ENCODE measurements at regions not wholly inside any gene's neighbourhood (a gene's known extent, or its start where the extent isn't known, plus 50 kb on each side); places are given as distances from the start of the nearest gene placed in this dataset.

DNA sequence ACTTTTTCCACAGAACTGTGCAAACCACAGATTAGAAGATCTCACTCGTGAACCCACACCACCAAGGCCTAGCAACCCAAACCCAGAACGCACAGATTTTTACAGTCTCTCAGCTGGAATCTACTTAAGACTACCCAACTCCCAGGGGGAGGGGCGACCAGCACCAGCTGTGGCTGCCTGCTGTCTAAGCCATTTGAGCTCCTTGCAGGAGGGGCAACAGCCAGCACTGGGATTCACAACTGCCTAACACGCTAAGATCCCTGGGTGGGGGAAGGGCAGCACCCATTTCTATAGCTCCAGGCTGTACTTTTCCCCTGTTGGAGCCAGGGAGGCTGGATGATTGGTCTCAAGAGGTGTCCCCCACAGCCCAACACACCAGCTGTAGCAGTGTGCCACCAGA lies 368.8 kb downstream of the SUCLA2 start:
- Histone ChIP-seq H3K4me1 (replicated peaks; ENCODE audit: insufficient read depth) (no peaks in the 10 kb centered on the region), H3K27ac (no peak overlapping the region), H3K9me2 (ENCODE audit: insufficient read depth) (no peaks in the 10 kb centered on the region), H3K79me2 (ENCODE audit: low read depth) (no peaks in the 10 kb centered on the region), H3K36me3 (ENCODE audit: low read depth) (no peaks in the 10 kb centered on the region), H4K20me1 (ENCODE audit: insufficient read depth) (no peaks in the 10 kb centered on the region), H3K4me2 (no peak overlapping the region), H3K4me3 (no peak overlapping the region), H3F3A (ENCODE audit: insufficient read depth, low read depth) (no peaks in the 10 kb centered on the region), H2AFZ (no peak overlapping the region), H3K9me3 (ENCODE audit: insufficient read depth, low read depth) (no peaks in the 10 kb centered on the region), H3K27me3 (ENCODE audit: insufficient read depth, low read depth) (no peaks in the 10 kb centered on the region)
- BruUV-seq (replicated peaks) = no TSS peak
- CTCF ChIA-PET = no interaction called here
- TF ChIP-seq, protein P1, sequence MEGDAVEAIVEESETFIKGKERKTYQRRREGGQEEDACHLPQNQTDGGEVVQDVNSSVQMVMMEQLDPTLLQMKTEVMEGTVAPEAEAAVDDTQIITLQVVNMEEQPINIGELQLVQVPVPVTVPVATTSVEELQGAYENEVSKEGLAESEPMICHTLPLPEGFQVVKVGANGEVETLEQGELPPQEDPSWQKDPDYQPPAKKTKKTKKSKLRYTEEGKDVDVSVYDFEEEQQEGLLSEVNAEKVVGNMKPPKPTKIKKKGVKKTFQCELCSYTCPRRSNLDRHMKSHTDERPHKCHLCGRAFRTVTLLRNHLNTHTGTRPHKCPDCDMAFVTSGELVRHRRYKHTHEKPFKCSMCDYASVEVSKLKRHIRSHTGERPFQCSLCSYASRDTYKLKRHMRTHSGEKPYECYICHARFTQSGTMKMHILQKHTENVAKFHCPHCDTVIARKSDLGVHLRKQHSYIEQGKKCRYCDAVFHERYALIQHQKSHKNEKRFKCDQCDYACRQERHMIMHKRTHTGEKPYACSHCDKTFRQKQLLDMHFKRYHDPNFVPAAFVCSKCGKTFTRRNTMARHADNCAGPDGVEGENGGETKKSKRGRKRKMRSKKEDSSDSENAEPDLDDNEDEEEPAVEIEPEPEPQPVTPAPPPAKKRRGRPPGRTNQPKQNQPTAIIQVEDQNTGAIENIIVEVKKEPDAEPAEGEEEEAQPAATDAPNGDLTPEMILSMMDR (conservative IDR thresholded peaks at IDR 0.05) = no peak
- TF ChIP-seq EZH2 (IDR thresholded peaks at IDR 0.05; ENCODE audit: low read depth) = no peak
- intact Hi-C loops (cut with micrococcal nuclease; ENCODE audit: unreplicated experiment) = no loop called here
- POLR2A ChIA-PET (ENCODE audit: unreplicated experiment) = no interaction called here
- DNase-seq = no peak

DNA sequence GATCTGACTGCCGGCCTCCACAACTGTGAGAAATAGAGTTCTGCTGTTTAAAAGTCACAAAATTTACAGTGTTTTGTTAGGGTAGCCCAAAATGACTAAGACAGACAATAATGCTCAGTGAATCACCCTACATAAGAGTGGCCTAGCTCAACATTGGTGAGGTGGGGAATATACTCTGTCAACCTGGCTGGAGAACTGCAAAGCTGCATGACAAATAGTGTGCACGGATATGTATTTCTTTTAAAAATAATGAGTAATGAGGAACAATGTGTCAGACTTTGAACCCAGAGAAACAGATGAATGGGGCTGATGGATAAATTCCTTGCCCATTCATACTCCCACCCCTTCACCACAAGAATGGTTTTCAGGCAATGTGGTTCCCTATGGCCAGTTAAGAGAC lies 372.4 kb downstream of the SUCLA2 start:
- no peaks in the 10 kb centered on the region for H3K9me2 ChIP-seq (ENCODE audit: insufficient read depth)
- H3K4me1 ChIP-seq (replicated peaks; ENCODE audit: insufficient read depth) = no peaks in the 10 kb centered on the region
- BruUV-seq (replicated peaks) = no TSS peak
- H3K27me3 ChIP-seq (ENCODE audit: insufficient read depth, low read depth) = no peaks in the 10 kb centered on the region
- no peaks in the 10 kb centered on the region for H3F3A ChIP-seq (ENCODE audit: insufficient read depth, low read depth)
- TF ChIP-seq EZH2 (IDR thresholded peaks at IDR 0.05; ENCODE audit: low read depth) = no peak
- TF ChIP-seq, protein P1 (conservative IDR thresholded peaks at IDR 0.05) = no peak
- DNase-seq = no peak
- H3K4me2 ChIP-seq = no peak overlapping the region
- POLR2A ChIA-PET (ENCODE audit: unreplicated experiment) = no interaction called here
- H3K27ac ChIP-seq = no peak overlapping the region
- intact Hi-C loops (cut with micrococcal nuclease; ENCODE audit: unreplicated experiment) = no loop called here
- H4K20me1 ChIP-seq (ENCODE audit: insufficient read depth) = no peaks in the 10 kb centered on the region
- CTCF ChIA-PET = no interaction called here
- H3K9me3 ChIP-seq (ENCODE audit: insufficient read depth, low read depth) = no peaks in the 10 kb centered on the region
- H3K36me3 ChIP-seq (ENCODE audit: low read depth) = no peaks in the 10 kb centered on the region
- H3K4me3 ChIP-seq = no peak overlapping the region
- H2AFZ ChIP-seq = no peak overlapping the region
- H3K79me2 ChIP-seq (ENCODE audit: low read depth) = no peaks in the 10 kb centered on the region

DNA sequence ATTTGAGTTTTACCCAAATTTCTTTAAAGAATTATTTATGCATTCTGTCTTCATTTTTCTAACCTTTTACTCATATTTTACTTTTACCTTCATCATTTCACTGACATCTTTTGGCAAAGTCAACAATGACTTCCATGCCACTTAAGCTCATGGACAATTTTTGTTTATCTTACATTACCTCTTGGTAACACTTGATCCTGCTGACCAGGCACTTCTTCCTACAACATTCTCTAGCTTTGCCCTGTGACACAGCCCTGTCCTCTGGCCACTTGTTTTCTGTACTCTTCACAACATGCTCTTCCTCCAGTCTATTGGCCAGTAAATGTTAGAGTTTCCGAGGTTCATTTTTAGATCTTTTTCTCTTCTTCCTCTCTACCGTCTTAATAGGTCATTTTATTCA lies 377.2 kb downstream of the SUCLA2 start:
- Histone ChIP-seq H3K79me2 (ENCODE audit: low read depth) (no peaks in the 10 kb centered on the region), H3K9me3 (ENCODE audit: insufficient read depth, low read depth) (no peaks in the 10 kb centered on the region), H3K27ac (no peak overlapping the region), H3K9me2 (ENCODE audit: insufficient read depth) (no peaks in the 10 kb centered on the region), H3K4me2 (no peak overlapping the region), H2AFZ (no peak overlapping the region), H3K4me3 (no peak overlapping the region), H4K20me1 (ENCODE audit: insufficient read depth) (no peaks in the 10 kb centered on the region), H3K36me3 (ENCODE audit: low read depth) (no peaks in the 10 kb centered on the region), H3F3A (ENCODE audit: insufficient read depth, low read depth) (no peaks in the 10 kb centered on the region), H3K27me3 (ENCODE audit: insufficient read depth, low read depth) (no peaks in the 10 kb centered on the region), H3K4me1 (replicated peaks; ENCODE audit: insufficient read depth) (no peaks in the 10 kb centered on the region)
- no TSS peak for BruUV-seq (replicated peaks)
- ChIA-PET CTCF (no interaction called here), POLR2A (ENCODE audit: unreplicated experiment) (no interaction called here)
- no peak for DNase-seq
- TF ChIP-seq EZH2 (IDR thresholded peaks at IDR 0.05; ENCODE audit: low read depth) = no peak
- TF ChIP-seq, protein P1 (conservative IDR thresholded peaks at IDR 0.05) = no peak
- intact Hi-C loops (cut with micrococcal nuclease; ENCODE audit: unreplicated experiment) = no loop called here

Measured in PC-9 (cell line).